CD4-positive, alpha-beta memory T cell (primary cell): ENCODE measurements at regions not wholly inside any gene's neighbourhood (a gene's known extent, or its start where the extent isn't known, plus 50 kb on each side); places are given as distances from the start of the nearest gene placed in this dataset.

Experiments
- CTCF ChIA-PET: fragments of 350-600 bp; sonication (Branson Sonifier 250); formaldehyde crosslinking; loops from one replicate; lab custom pipeline; 2021; ENCODE audit warnings: inconsistent platforms; ENCODE audit not compliant: partially characterized antibody; lab: Charles Lee
- POLR2A ChIA-PET: fragments of 350-600 bp; sonication (Branson Sonifier 250); formaldehyde crosslinking; loops from one replicate; lab custom pipeline; 2021; ENCODE audit not compliant: partially characterized antibody; lab: Charles Lee
- DNase-seq, 5 donors: peaks; one replicate each; pipeline versions ENCODE4 v3.0.0 to v3.0.0-alpha.2; 2020 to 2022; ENCODE audit warnings: mixed read lengths in 1 of 5
- H3K27ac ChIP-seq: one replicate; pipeline ENCODE4 v1.7.0; 2013; ENCODE audit warnings: low read depth, low read length
- H3K27me3 ChIP-seq: 2 replicates; pipeline ENCODE4 v1.7.0; 2013; ENCODE audit warnings: mild to moderate bottlenecking, low read length, moderate library complexity; ENCODE audit not compliant: insufficient read depth
- H3K36me3 ChIP-seq: 2 replicates; pipeline ENCODE4 v1.7.0; 2013; ENCODE audit warnings: mild to moderate bottlenecking, low read length, moderate library complexity; ENCODE audit not compliant: insufficient read depth
- H3K4me1 ChIP-seq: 2 replicates; pipeline ENCODE4 v1.7.0; 2013; ENCODE audit warnings: mild to moderate bottlenecking, low read length, moderate library complexity; ENCODE audit not compliant: insufficient read depth
- H3K4me3 ChIP-seq, 2 donors: one replicate each; pipeline ENCODE4 v1.7.0; 2013; ENCODE audit warnings: low read length in 2 of 2, mild to moderate bottlenecking in 1 of 2
- H3K9me3 ChIP-seq, 2 donors: one replicate each; pipeline ENCODE4 v1.7.0; 2013; ENCODE audit warnings: low read length in 2 of 2, control low read depth in 1 of 2; ENCODE audit not compliant: control insufficient read depth in 1 of 2
- H3K27ac Mint-ChIP-seq, 7 donors: one replicate each; pipeline ENCODE4 v1.8.0; 2020 to 2021; ENCODE audit warnings: mixed read lengths in 7 of 7, mild to moderate bottlenecking in 6 of 7, inconsistent platforms in 3 of 7, moderate library complexity in 3 of 7
- H3K27me3 Mint-ChIP-seq, 2 donors: one replicate each; pipeline ENCODE4 v1.8.0; 2020 to 2021; ENCODE audit warnings: mixed read lengths in 2 of 2
- H3K36me3 Mint-ChIP-seq, 2 donors: one replicate each; pipeline ENCODE4 v1.8.0; 2020 to 2021; ENCODE audit warnings: mixed read lengths in 2 of 2, inconsistent platforms in 1 of 2, mild to moderate bottlenecking in 1 of 2
- H3K4me1 Mint-ChIP-seq, 4 donors: one replicate each; pipeline ENCODE4 v1.8.0; 2020 to 2021; ENCODE audit warnings: mixed read lengths in 4 of 4, mild to moderate bottlenecking in 1 of 4
- H3K4me3 Mint-ChIP-seq, 8 donors: one replicate each; pipeline ENCODE4 v1.8.0; 2020 to 2021; ENCODE audit warnings: mixed read lengths in 8 of 8, mild to moderate bottlenecking in 7 of 8, moderate library complexity in 6 of 8, inconsistent platforms in 3 of 8
- H3K9me3 Mint-ChIP-seq, 8 donors: one replicate each; pipeline ENCODE4 v1.8.0; 2020 to 2021; ENCODE audit warnings: mixed read lengths in 8 of 8, mild to moderate bottlenecking in 5 of 8, inconsistent platforms in 3 of 8, moderate library complexity in 1 of 8
- intact Hi-C: fragments of 100-400 bp; cut with micrococcal nuclease; formaldehyde crosslinking; loops from one replicate; pipeline ENCODE4 v1.15.1; 2023

GRCh38 chr7:88490161-88490560 lies 183.5 kb upstream of the STEAP4 start:
- Mint-ChIP-seq H3K36me3 (no peaks in the 10 kb centered on the region), H3K4me3 (no peak overlapping the region), H3K9me3 (peaks cover 0 to 6% (median 0%) of the 10 kb centered on the region in 8 donors), H3K27ac (no peak overlapping the region), H3K4me1 (no peaks in the 10 kb centered on the region), H3K27me3 (peaks cover 0 to 4% of the 10 kb centered on the region in 2 donors)
- POLR2A ChIA-PET = no interaction called here
- no peak overlapping the region for H3K27ac ChIP-seq
- H3K27me3 ChIP-seq = no peaks in the 10 kb centered on the region
- H3K4me3 ChIP-seq = no peak overlapping the region
- no peak for DNase-seq
- H3K36me3 ChIP-seq = no peaks in the 10 kb centered on the region
- intact Hi-C loops = no loop called here
- CTCF ChIA-PET = no interaction called here
- H3K4me1 ChIP-seq = no peaks in the 10 kb centered on the region
- H3K9me3 ChIP-seq = no peaks in the 10 kb centered on the region

- no peaks in the 10 kb centered on the region for H3K9me3 ChIP-seq
- H3K27me3 Mint-ChIP-seq = peaks cover 0 to 4% of the 10 kb centered on the region in 2 donors
- no peaks in the 10 kb centered on the region for H3K4me1 Mint-ChIP-seq
- no peaks in the 10 kb centered on the region for H3K4me1 ChIP-seq
- H3K27ac Mint-ChIP-seq = no peak overlapping the region
- intact Hi-C loops = no loop called here
- no peak overlapping the region for H3K4me3 Mint-ChIP-seq
- no peak overlapping the region for H3K4me3 ChIP-seq
- H3K36me3 ChIP-seq = no peaks in the 10 kb centered on the region
- ChIA-PET POLR2A (no interaction called here), CTCF (no interaction called here)
- H3K27me3 ChIP-seq = no peaks in the 10 kb centered on the region
- H3K9me3 Mint-ChIP-seq = peaks cover 0 to 6% (median 0%) of the 10 kb centered on the region in 8 donors
- no peak for DNase-seq
- no peaks in the 10 kb centered on the region for H3K36me3 Mint-ChIP-seq
- no peak overlapping the region for H3K27ac ChIP-seq
Observed at GRCh38 chr7:88485821-88486220, 179.1 kb upstream of the STEAP4 start.

DNA sequence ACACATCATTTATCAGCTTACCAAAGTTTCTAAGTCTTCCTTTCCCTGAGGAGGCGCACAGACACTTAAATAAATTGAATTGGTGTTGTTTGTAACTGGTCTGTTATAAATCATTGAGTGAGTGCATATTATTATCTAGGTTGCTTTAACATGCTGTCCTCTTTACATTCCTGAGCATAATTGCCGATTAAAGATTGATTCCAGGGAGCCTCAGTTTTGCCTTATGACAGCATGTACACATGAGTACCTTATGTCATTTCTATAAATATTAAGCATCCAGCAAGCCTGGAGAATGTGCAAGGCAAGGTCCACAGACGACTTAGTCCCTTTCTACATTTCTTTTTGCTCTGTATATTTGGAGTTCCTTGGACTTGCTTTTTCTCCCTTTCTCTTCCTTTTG lies 177.9 kb upstream of the STEAP4 start:
- no peaks in the 10 kb centered on the region for H3K36me3 Mint-ChIP-seq
- H3K9me3 ChIP-seq = no peaks in the 10 kb centered on the region
- no peak overlapping the region for H3K27ac ChIP-seq
- no peaks in the 10 kb centered on the region for H3K36me3 ChIP-seq
- intact Hi-C loops = no loop called here
- H3K4me1 ChIP-seq = no peaks in the 10 kb centered on the region
- ChIA-PET POLR2A (no interaction called here), CTCF (no interaction called here)
- no peak overlapping the region for H3K4me3 ChIP-seq
- no peaks in the 10 kb centered on the region for H3K4me1 Mint-ChIP-seq
- H3K9me3 Mint-ChIP-seq = peaks cover 0 to 6% (median 0%) of the 10 kb centered on the region in 8 donors
- no peak overlapping the region for H3K4me3 Mint-ChIP-seq
- DNase-seq = no peak
- no peak overlapping the region for H3K27ac Mint-ChIP-seq
- no peaks in the 10 kb centered on the region for H3K27me3 ChIP-seq
- peaks cover 0 to 2% of the 10 kb centered on the region in 2 donors for H3K27me3 Mint-ChIP-seq

DNA sequence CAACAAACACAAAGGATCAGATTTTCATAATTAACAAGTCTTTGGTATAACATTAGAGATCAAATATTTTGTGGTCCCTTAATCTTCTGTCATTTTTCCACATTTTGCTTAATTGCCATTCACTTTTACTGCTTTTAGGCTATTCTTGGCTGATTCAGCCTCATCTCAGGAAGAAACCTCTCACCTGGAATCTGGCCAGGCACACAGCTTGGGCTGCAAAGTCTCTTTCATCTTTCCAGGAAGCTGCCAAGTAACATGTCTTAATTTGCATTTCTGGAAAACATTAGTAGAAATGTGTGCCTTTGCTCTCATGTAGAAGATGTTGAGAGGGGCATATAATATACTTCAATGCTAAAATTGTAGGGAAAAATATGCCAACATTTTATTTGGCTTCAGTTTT lies 174.2 kb upstream of the STEAP4 start:
- DNase-seq = no peak
- Histone ChIP-seq H3K9me3 (no peaks in the 10 kb centered on the region), H3K27ac (no peak overlapping the region), H3K36me3 (no peaks in the 10 kb centered on the region), H3K4me3 (no peak overlapping the region), H3K27me3 (no peaks in the 10 kb centered on the region), H3K4me1 (no peaks in the 10 kb centered on the region)
- H3K27ac Mint-ChIP-seq = no peak overlapping the region
- POLR2A ChIA-PET = no interaction called here
- intact Hi-C loops = no loop called here
- H3K27me3 Mint-ChIP-seq = no peaks in the 10 kb centered on the region
- no peaks in the 10 kb centered on the region for H3K36me3 Mint-ChIP-seq
- H3K9me3 Mint-ChIP-seq = peaks cover 0 to 4% (median 0%) of the 10 kb centered on the region in 8 donors
- no peaks in the 10 kb centered on the region for H3K4me1 Mint-ChIP-seq
- CTCF ChIA-PET = no interaction called here
- no peak overlapping the region for H3K4me3 Mint-ChIP-seq

DNA sequence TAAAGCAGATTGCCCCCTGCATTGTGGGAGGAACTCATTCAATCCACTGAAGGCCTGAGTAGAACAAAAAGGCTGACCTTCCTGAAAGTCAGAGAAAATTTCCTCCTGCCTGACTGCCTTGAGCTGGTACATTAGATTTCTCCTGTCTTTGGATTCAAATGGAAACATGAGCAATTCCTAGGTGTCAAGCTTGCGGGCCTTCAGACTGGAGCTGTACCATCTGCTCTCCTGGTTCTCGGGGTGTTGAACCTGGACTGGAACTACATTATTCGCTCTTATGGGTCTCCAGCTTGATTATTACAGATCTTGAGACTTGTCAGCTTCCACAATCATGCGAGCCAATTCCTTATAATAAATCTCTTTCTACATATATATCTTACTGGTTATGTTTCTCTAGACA lies 173.6 kb upstream of the STEAP4 start:
- POLR2A ChIA-PET = no interaction called here

GRCh38 chr7:88477976-88478375 lies 171.3 kb upstream of the STEAP4 start:
- Histone ChIP-seq H3K36me3 (no peaks in the 10 kb centered on the region), H3K27ac (no peak overlapping the region), H3K27me3 (no peaks in the 10 kb centered on the region), H3K4me3 (no peak overlapping the region), H3K9me3 (no peaks in the 10 kb centered on the region), H3K4me1 (no peaks in the 10 kb centered on the region)
- ChIA-PET CTCF (no interaction called here), POLR2A (no interaction called here)
- intact Hi-C loops = no loop called here
- no peak for DNase-seq
- Mint-ChIP-seq H3K36me3 (no peaks in the 10 kb centered on the region), H3K27ac (no peak overlapping the region), H3K27me3 (no peaks in the 10 kb centered on the region), H3K4me3 (no peak overlapping the region), H3K9me3 (peaks cover 0 to 4% (median 0%) of the 10 kb centered on the region in 8 donors), H3K4me1 (no peaks in the 10 kb centered on the region)

More for the DNA sequence above, 173.6 kb upstream of the STEAP4 start:
- H3K4me1 Mint-ChIP-seq = no peaks in the 10 kb centered on the region
- no peak overlapping the region for H3K27ac Mint-ChIP-seq
- Histone ChIP-seq H3K27me3 (no peaks in the 10 kb centered on the region), H3K27ac (no peak overlapping the region), H3K4me3 (no peak overlapping the region), H3K4me1 (no peaks in the 10 kb centered on the region), H3K9me3 (no peaks in the 10 kb centered on the region), H3K36me3 (no peaks in the 10 kb centered on the region)
- CTCF ChIA-PET = no interaction called here
- H3K36me3 Mint-ChIP-seq = no peaks in the 10 kb centered on the region
- H3K9me3 Mint-ChIP-seq = peaks cover 0 to 4% (median 0%) of the 10 kb centered on the region in 8 donors
- no peak for DNase-seq
- no peak overlapping the region for H3K4me3 Mint-ChIP-seq
- intact Hi-C loops = no loop called here
- no peaks in the 10 kb centered on the region for H3K27me3 Mint-ChIP-seq

DNA sequence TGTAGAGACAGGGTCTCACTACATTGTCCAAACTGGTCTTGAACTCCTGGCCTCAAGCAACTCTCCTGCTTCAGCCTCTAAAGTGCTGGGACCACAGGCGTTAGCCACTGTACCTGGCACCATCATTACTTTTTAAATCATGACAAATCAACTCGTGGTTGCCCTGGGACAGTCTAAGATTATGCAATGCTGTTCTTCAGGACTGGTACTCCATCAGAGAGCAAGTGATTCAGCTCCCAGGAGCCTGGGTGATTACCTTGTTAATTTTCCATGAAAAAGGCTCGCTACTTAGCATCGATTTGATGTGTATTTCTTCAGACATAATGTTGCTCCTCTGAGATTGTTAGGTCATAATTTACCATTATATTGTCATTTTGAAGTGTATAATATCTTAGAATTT lies 158.9 kb upstream of the STEAP4 start:
- no peaks in the 10 kb centered on the region for H3K36me3 ChIP-seq
- Mint-ChIP-seq H3K27me3 (no peaks in the 10 kb centered on the region), H3K36me3 (no peaks in the 10 kb centered on the region), H3K4me1 (no peaks in the 10 kb centered on the region), H3K4me3 (no peak overlapping the region), H3K9me3 (peaks cover 0 to 2% (median 0%) of the 10 kb centered on the region in 8 donors), H3K27ac (no peak overlapping the region)
- no peaks in the 10 kb centered on the region for H3K4me1 ChIP-seq
- no peak overlapping the region for H3K27ac ChIP-seq
- CTCF ChIA-PET = no interaction called here
- no peaks in the 10 kb centered on the region for H3K27me3 ChIP-seq
- POLR2A ChIA-PET = no interaction called here
- H3K4me3 ChIP-seq = no peak overlapping the region
- H3K9me3 ChIP-seq = no peaks in the 10 kb centered on the region
- no peak for DNase-seq
- intact Hi-C loops = no loop called here

DNA sequence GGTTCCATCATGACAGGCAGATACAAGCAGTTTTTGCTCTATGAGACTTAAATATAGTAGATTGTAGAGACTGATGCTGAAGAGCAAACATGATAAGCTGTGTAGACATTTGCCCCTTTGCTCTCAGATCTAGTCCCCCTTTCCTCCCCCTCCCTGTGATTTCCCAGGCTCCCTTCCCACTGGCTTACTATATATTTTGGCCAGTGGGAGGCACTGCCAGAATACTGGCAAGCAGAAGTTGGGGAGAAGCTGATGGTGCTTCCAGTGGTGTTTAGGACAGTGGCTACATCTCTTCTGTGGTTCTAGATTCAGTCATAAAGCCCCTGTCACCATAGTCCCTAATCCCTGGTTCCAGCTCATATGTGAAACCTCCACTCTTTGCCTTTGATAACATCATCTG lies 156.1 kb upstream of the STEAP4 start:
- no peak overlapping the region for H3K27ac ChIP-seq
- H3K27me3 ChIP-seq = no peaks in the 10 kb centered on the region
- ChIA-PET CTCF (no interaction called here), POLR2A (no interaction called here)
- Mint-ChIP-seq H3K36me3 (no peaks in the 10 kb centered on the region), H3K27me3 (no peaks in the 10 kb centered on the region), H3K4me3 (no peak overlapping the region), H3K27ac (no peak overlapping the region), H3K9me3 (peaks cover 0 to 2% (median 0%) of the 10 kb centered on the region in 8 donors), H3K4me1 (no peaks in the 10 kb centered on the region)
- intact Hi-C loops = no loop called here
- H3K4me1 ChIP-seq = no peaks in the 10 kb centered on the region
- no peaks in the 10 kb centered on the region for H3K9me3 ChIP-seq
- no peak overlapping the region for H3K4me3 ChIP-seq
- H3K36me3 ChIP-seq = no peaks in the 10 kb centered on the region
- DNase-seq = no peak
